GM19397 (cell line): ENCODE measurements at regions not wholly inside any gene's neighbourhood (a gene's known extent, or its start where the extent isn't known, plus 50 kb on each side); places are given as distances from the start of the nearest gene placed in this dataset.

Experiments
- ATAC-seq: cut with Tn5 transposase; IDR thresholded peaks from one replicate; pipeline ENCODE4 v1.9.1; 2021; ENCODE audit warnings: mild to moderate bottlenecking, moderate library complexity; ENCODE audit not compliant: unreplicated experiment

- ATAC-seq: no peak
These were observed 92.5 kb upstream of the LRATD1 start for GRCh38 chr2:14540015-14540414.

- ATAC-seq: no peak
These were observed 89.2 kb upstream of the LRATD1 start for GRCh38 chr2:14543284-14543683.

GRCh38 chr2:14544247-14544646, 88.3 kb upstream of the LRATD1 start:
- ATAC-seq: no peak

GRCh38 chr2:14547830-14548229, 84.7 kb upstream of the LRATD1 start:
- no peak for ATAC-seq

- ATAC-seq: no peak
These were observed 81.9 kb upstream of the LRATD1 start for GRCh38 chr2:14550658-14551057.

GRCh38 chr2:14551069-14551468, 81.4 kb upstream of the LRATD1 start:
- no peak for ATAC-seq

- ATAC-seq: no peak
These were observed 80.2 kb upstream of the LRATD1 start for GRCh38 chr2:14552286-14552685.

GRCh38 chr2:14552818-14553217, 79.7 kb upstream of the LRATD1 start:
- ATAC-seq: no peak

GRCh38 chr2:14554849-14555545, 77.5 kb upstream of the LRATD1 start:
- no peak for ATAC-seq

GRCh38 chr2:14557111-14557510, 75.4 kb upstream of the LRATD1 start:
- ATAC-seq: no peak

- no peak for ATAC-seq
These were observed 74.6 kb upstream of the LRATD1 start for GRCh38 chr2:14557916-14558315.

GRCh38 chr2:14558335-14558919, 74.1 kb upstream of the LRATD1 start:
- no peak for ATAC-seq

- ATAC-seq: no peak
These were observed 71.8 kb upstream of the LRATD1 start for GRCh38 chr2:14560716-14561115.

- no peak for ATAC-seq
These were observed 69.2 kb upstream of the LRATD1 start for GRCh38 chr2:14563324-14563723.

GRCh38 chr2:14565666-14566065, 66.9 kb upstream of the LRATD1 start:
- ATAC-seq: no peak

- ATAC-seq: no peak
These were observed 65.0 kb upstream of the LRATD1 start for GRCh38 chr2:14567561-14567960.

GRCh38 chr2:14569294-14569693, 63.2 kb upstream of the LRATD1 start:
- no peak for ATAC-seq

GRCh38 chr2:14572633-14573032, 59.9 kb upstream of the LRATD1 start:
- ATAC-seq: no peak

- ATAC-seq: no peak
These were observed 54.7 kb upstream of the LRATD1 start for GRCh38 chr2:14577843-14578242.
